Esophagus squamous epithelium (tissue), 4 donors: ENCODE measurements at regions not wholly inside any gene's neighbourhood (a gene's known extent, or its start where the extent isn't known, plus 50 kb on each side); places are given as distances from the start of the nearest gene placed in this dataset.

ENCODE experiments used
- CTCF ChIP-seq, 6 experiments: fragments of 450-650 bp in 4 of 6; fragments of 200-600 bp in 2 of 6; sonication (generic) in 2 of 6; IDR thresholded peaks; one replicate each; pipeline ENCODE4 v1.5.1; 2016 to 2019; ENCODE audit warnings: antibody characterized with exemption in 6 of 6, mild to moderate bottlenecking in 4 of 6, moderate library complexity in 4 of 6
- POLR2A ChIP-seq, 4 donors: fragments of 450-650 bp; IDR thresholded peaks; one replicate each; pipeline ENCODE4 v1.6.1; 2017; ENCODE audit warnings: antibody characterized with exemption in 4 of 4, mild to moderate bottlenecking in 4 of 4, moderate library complexity in 3 of 4

DNA sequence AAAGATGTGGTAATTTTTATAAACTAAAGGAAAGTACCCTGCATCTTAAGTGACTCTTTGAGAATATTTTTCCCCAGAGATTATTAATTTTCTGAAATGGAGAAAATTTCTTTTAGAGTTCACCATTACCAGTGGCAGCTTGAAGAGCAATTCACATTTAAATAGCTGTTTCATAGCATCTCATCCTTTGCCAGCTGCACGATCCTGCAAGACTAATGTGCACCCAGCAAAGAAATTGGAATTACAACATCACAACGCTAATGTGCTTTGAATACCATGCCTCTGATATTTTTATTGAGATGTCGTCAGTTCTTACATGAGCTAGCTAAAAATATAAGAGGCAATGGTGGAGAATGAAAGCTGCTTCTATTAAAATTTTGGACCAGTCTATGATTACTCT lies 423.5 kb downstream of the TAF11L14 start:
- no peak for TF ChIP-seq CTCF (IDR thresholded peaks at IDR 0.05)
- no peak for TF ChIP-seq POLR2A (IDR thresholded peaks at IDR 0.05)
